CD14-positive monocyte (primary cell): ENCODE measurements at regions not wholly inside any gene's neighbourhood (a gene's known extent, or its start where the extent isn't known, plus 50 kb on each side); places are given as distances from the start of the nearest gene placed in this dataset.

Experiments used
- DNase-seq, 3 donors: peaks; one replicate each; pipeline ENCODE4 v3.0.0-alpha.2; 2011 to 2022
- H2AFZ ChIP-seq: 2 replicates; pipeline ENCODE4 v1.6.0; 2012; ENCODE audit warnings: mild to moderate bottlenecking, low read depth, low read length, inconsistent platforms; ENCODE audit not compliant: insufficient read depth, poor library complexity, severe bottlenecking
- H3K27ac ChIP-seq, 2 donors: 1 replicate in 1 of 2; 2 replicates in 1 of 2; pipeline ENCODE4 v1.5.1; 2012 to 2013; ENCODE audit warnings: low read length in 2 of 2, control low read depth in 1 of 2, inconsistent platforms in 1 of 2, low read depth in 1 of 2, mild to moderate bottlenecking in 1 of 2
- H3K27me3 ChIP-seq, 2 donors: one replicate each; pipeline versions ENCODE4 v1.6.0 to v1.6.1; 2011 to 2013; ENCODE audit warnings: low read length in 2 of 2; ENCODE audit not compliant: control insufficient read depth in 2 of 2, insufficient read depth in 2 of 2
- H3K36me3 ChIP-seq, 2 donors: replicated peaks in 1 of 2; 1 replicate in 1 of 2; 2 replicates in 1 of 2; pipeline versions ENCODE4 v1.5.1 to v1.6.1; 2012 to 2013; ENCODE audit warnings: low read length in 2 of 2, control low read depth in 1 of 2, inconsistent platforms in 1 of 2, mild to moderate bottlenecking in 1 of 2; ENCODE audit not compliant: insufficient read depth in 2 of 2, control insufficient read depth in 1 of 2
- H3K4me1 ChIP-seq, 2 donors: 1 replicate in 1 of 2; 2 replicates in 1 of 2; pipeline versions ENCODE4 v1.5.1 to v1.6.1; 2012 to 2013; ENCODE audit warnings: low read length in 2 of 2, control low read depth in 1 of 2, inconsistent platforms in 1 of 2, mild to moderate bottlenecking in 1 of 2, moderate library complexity in 1 of 2; ENCODE audit not compliant: insufficient read depth in 2 of 2, control insufficient read depth in 1 of 2
- H3K4me2 ChIP-seq: replicated peaks from 2 replicates; pipeline ENCODE3; 2012; ENCODE audit warnings: low read length, moderate library complexity, mild to moderate bottlenecking; ENCODE audit not compliant: poor library complexity, severe bottlenecking; ENCODE audit errors: extremely low read depth
- H3K4me3 ChIP-seq, 3 experiments: fragments of 200-600 bp in 1 of 3; sonication (generic) in 1 of 3; replicated peaks in 1 of 3; 1 replicate in 2 of 3; 2 replicates in 1 of 3; pipeline ENCODE4 v1.5.1; 2011 to 2013; ENCODE audit warnings: low read length in 3 of 3, mild to moderate bottlenecking in 3 of 3, control low read depth in 2 of 3, low read depth in 2 of 3, inconsistent platforms in 1 of 3, moderate library complexity in 1 of 3
- H3K79me2 ChIP-seq: 2 replicates; pipeline ENCODE4 v1.6.0; 2012; ENCODE audit warnings: mild to moderate bottlenecking, control low read depth, inconsistent platforms, low read length, moderate library complexity; ENCODE audit not compliant: insufficient read depth
- H3K9ac ChIP-seq: 2 replicates; pipeline ENCODE4 v1.6.0; 2017; ENCODE audit warnings: low read length, mild to moderate bottlenecking; ENCODE audit not compliant: insufficient read depth, poor library complexity, severe bottlenecking
- H3K9me3 ChIP-seq, 2 donors: replicated peaks in 1 of 2; 1 replicate in 1 of 2; 2 replicates in 1 of 2; pipeline versions ENCODE4 v1.5.1 to v1.6.1; 2012 to 2013; ENCODE audit warnings: low read length in 2 of 2, control low read depth in 1 of 2; ENCODE audit not compliant: control insufficient read depth in 1 of 2, insufficient read depth in 1 of 2
- H4K20me1 ChIP-seq: 2 replicates; pipeline ENCODE4 v1.6.0; 2012; ENCODE audit warnings: mild to moderate bottlenecking, low read length, control low read depth, moderate library complexity; ENCODE audit not compliant: insufficient read depth
- H3K27ac Mint-ChIP-seq, 7 donors: one replicate each; pipeline ENCODE4 v1.8.0; 2020; ENCODE audit warnings: mild to moderate bottlenecking in 7 of 7, mixed read lengths in 7 of 7, moderate library complexity in 6 of 7, inconsistent platforms in 2 of 7
- H3K27me3 Mint-ChIP-seq, 3 donors: one replicate each; pipeline ENCODE4 v1.8.0; 2021 to 2022; ENCODE audit warnings: low read depth in 3 of 3, mild to moderate bottlenecking in 3 of 3, mixed read lengths in 3 of 3, moderate library complexity in 3 of 3, inconsistent platforms in 1 of 3
- H3K36me3 Mint-ChIP-seq, 2 donors: one replicate each; pipeline ENCODE4 v1.8.0; 2020; ENCODE audit warnings: mixed read lengths in 2 of 2, inconsistent platforms in 1 of 2, mild to moderate bottlenecking in 1 of 2
- H3K4me1 Mint-ChIP-seq: one replicate; pipeline ENCODE4 v1.8.0; 2020; ENCODE audit warnings: mild to moderate bottlenecking, mixed read lengths
- H3K4me3 Mint-ChIP-seq, 2 donors: one replicate each; pipeline ENCODE4 v1.8.0; 2020; ENCODE audit warnings: mild to moderate bottlenecking in 2 of 2, mixed read lengths in 2 of 2, moderate library complexity in 1 of 2
- H3K9me3 Mint-ChIP-seq, 7 donors: one replicate each; pipeline ENCODE4 v1.8.0; 2020 to 2022; ENCODE audit warnings: mixed read lengths in 7 of 7, mild to moderate bottlenecking in 6 of 7, moderate library complexity in 6 of 7, inconsistent platforms in 2 of 7
- CTCF ChIP-seq: fragments of 200-600 bp; IDR thresholded peaks from one replicate; pipeline ENCODE4 v1.8.0; 2022; ENCODE audit warnings: antibody characterized with exemption, mild to moderate bottlenecking
- WGBS: methylation state at CpG from one replicate; pipeline ENCODE4 v1.1.5; 2013; ENCODE audit warnings: missing lambda C conversion rate; ENCODE audit not compliant: insufficient coverage; 5-methylcytosine and 5-hydroxymethylcytosine counted together
- intact Hi-C, 2 donors: fragments of 100-400 bp; cut with micrococcal nuclease; formaldehyde crosslinking; loops; one replicate each; pipeline versions ENCODE4 v1.15.0 to v1.15.1; 2023

- no peaks in the 10 kb centered on the region for H3K79me2 ChIP-seq
- Mint-ChIP-seq H3K27ac (no peak overlapping the region), H3K4me3 (no peak overlapping the region), H3K36me3 (no peaks in the 10 kb centered on the region), H3K9me3 (peaks cover 0 to 12% (median 0%) of the 10 kb centered on the region in 7 donors), H3K27me3 (peaks cover 0 to 1% (median 1%) of the 10 kb centered on the region in 3 donors), H3K4me1 (no peaks in the 10 kb centered on the region)
- no peak overlapping the region for H3K4me2 ChIP-seq
- no peak overlapping the region for H3K9ac ChIP-seq
- H2AFZ ChIP-seq = no peak overlapping the region
- intact Hi-C loops = no loop called here
- H3K27me3 ChIP-seq = no peaks in the 10 kb centered on the region
- no peak for TF ChIP-seq CTCF
- no peak for DNase-seq
- no peaks in the 10 kb centered on the region for H4K20me1 ChIP-seq
- no peak overlapping the region for H3K4me3 ChIP-seq
- no peaks in the 10 kb centered on the region for H3K9me3 ChIP-seq
- no CpG with 5 or more reads among the region's 1 CpG for WGBS
- no peaks in the 10 kb centered on the region for H3K36me3 ChIP-seq
- no peaks in the 10 kb centered on the region for H3K4me1 ChIP-seq
- H3K27ac ChIP-seq = no peak overlapping the region
Observed at GRCh38 chr9:22911632-22912031, 465.0 kb downstream of the DMRTA1 start.

- no peak overlapping the region for H3K4me3 Mint-ChIP-seq
- H3K27ac Mint-ChIP-seq = peak overlapping the region in 1 of 7 donors; percentile 54
- H3K27ac ChIP-seq = no peak overlapping the region
- no peak overlapping the region for H3K4me3 ChIP-seq
- 81% methylated on average over 3 of the region's 4 CpGs for WGBS
- H2AFZ ChIP-seq = no peak overlapping the region
- H3K36me3 Mint-ChIP-seq = no peaks in the 10 kb centered on the region
- H3K9me3 Mint-ChIP-seq = peaks cover 0 to 12% (median 0%) of the 10 kb centered on the region in 7 donors
- intact Hi-C loops = no loop called here
- TF ChIP-seq CTCF = no peak
- H3K27me3 ChIP-seq = no peaks in the 10 kb centered on the region
- no peaks in the 10 kb centered on the region for H3K9me3 ChIP-seq
- H3K27me3 Mint-ChIP-seq = peaks cover 0 to 1% (median 1%) of the 10 kb centered on the region in 3 donors
- no peak overlapping the region for H3K9ac ChIP-seq
- no peaks in the 10 kb centered on the region for H3K79me2 ChIP-seq
- no peak for DNase-seq
- H3K4me1 Mint-ChIP-seq = no peaks in the 10 kb centered on the region
- H3K36me3 ChIP-seq = no peaks in the 10 kb centered on the region
- no peaks in the 10 kb centered on the region for H3K4me1 ChIP-seq
- no peak overlapping the region for H3K4me2 ChIP-seq
- no peaks in the 10 kb centered on the region for H4K20me1 ChIP-seq
Observed at GRCh38 chr9:22913026-22913425, 466.4 kb downstream of the DMRTA1 start.
